Endodermal cell (in vitro differentiated cells): ENCODE measurements at regions not wholly inside any gene's neighbourhood (a gene's known extent, or its start where the extent isn't known, plus 50 kb on each side); places are given as distances from the start of the nearest gene placed in this dataset.

Source experiments
- DNase-seq: peaks from one replicate; pipeline ENCODE4 v3.0.0-alpha.2; 2017
- H3K27ac ChIP-seq: 2 replicates; pipeline ENCODE4 v1.5.1; 2013; ENCODE audit warnings: mild to moderate bottlenecking, low read depth, low read length, moderate library complexity
- H3K27me3 ChIP-seq: 2 replicates; pipeline ENCODE4 v1.6.1; 2013; ENCODE audit warnings: mild to moderate bottlenecking, low read length, moderate library complexity; ENCODE audit not compliant: insufficient read depth, control insufficient read depth, poor library complexity, severe bottlenecking
- H3K36me3 ChIP-seq: 2 replicates; pipeline ENCODE4 v1.7.0; 2013; ENCODE audit warnings: mild to moderate bottlenecking, low read length, moderate library complexity; ENCODE audit not compliant: control insufficient read depth, insufficient read depth
- H3K4me1 ChIP-seq: one replicate; pipeline ENCODE4 v1.7.0; 2013; ENCODE audit warnings: low read length; ENCODE audit not compliant: control insufficient read depth, insufficient read depth
- H3K4me3 ChIP-seq: 2 replicates; pipeline ENCODE4 v1.5.1; 2013; ENCODE audit warnings: mild to moderate bottlenecking, low read length, moderate library complexity
- H3K9ac ChIP-seq: 2 replicates; pipeline ENCODE4 v1.6.1; 2013; ENCODE audit warnings: mild to moderate bottlenecking, low read length, moderate library complexity; ENCODE audit not compliant: poor library complexity, severe bottlenecking; ENCODE audit errors: extremely low read depth
- H3K9me3 ChIP-seq: 2 replicates; pipeline ENCODE4 v1.6.1; 2013; ENCODE audit warnings: mild to moderate bottlenecking, low read length, moderate library complexity; ENCODE audit not compliant: control insufficient read depth
- H3K27ac Mint-ChIP-seq: 2 replicates; pipeline ENCODE4 v1.8.0; 2020; ENCODE audit warnings: mixed read lengths
- H3K27me3 Mint-ChIP-seq: 2 replicates; pipeline ENCODE4 v1.8.0; 2021; ENCODE audit warnings: mild to moderate bottlenecking, mixed read lengths; ENCODE audit not compliant: insufficient read depth
- H3K36me3 Mint-ChIP-seq: 2 replicates; pipeline ENCODE4 v1.8.0; 2020; ENCODE audit warnings: low read depth, mixed read lengths
- H3K4me1 Mint-ChIP-seq: 2 replicates; pipeline ENCODE4 v1.8.0; 2020; ENCODE audit warnings: mixed read lengths
- H3K4me3 Mint-ChIP-seq: 2 replicates; pipeline ENCODE4 v1.8.0; 2020; ENCODE audit warnings: mild to moderate bottlenecking, moderate library complexity, mixed read lengths
- H3K9me3 Mint-ChIP-seq: 2 replicates; pipeline ENCODE4 v1.8.0; 2020; ENCODE audit warnings: mild to moderate bottlenecking, mixed read lengths
- WGBS, 2 experiments: methylation state at CpG; one replicate each; pipeline versions ENCODE4 v1.1.5 to v1.1.7; 2013; ENCODE audit warnings: missing lambda C conversion rate in 2 of 2, mixed read lengths in 1 of 2; ENCODE audit not compliant: insufficient coverage in 1 of 2, insufficient read length in 1 of 2; 5-methylcytosine and 5-hydroxymethylcytosine counted together
- TF ChIP-seq, protein P1 (sequence below): fragments of 200-600 bp; sonication (generic); conservative IDR thresholded peaks from 2 replicates; pipeline ENCODE4 v1.5.0; 2021; ENCODE audit warnings: antibody characterized with exemption, mild to moderate bottlenecking

GRCh38 chr16:13553453-13553985 is 366.4 kb upstream of the ERCC4 start:
- TF ChIP-seq, protein P1, sequence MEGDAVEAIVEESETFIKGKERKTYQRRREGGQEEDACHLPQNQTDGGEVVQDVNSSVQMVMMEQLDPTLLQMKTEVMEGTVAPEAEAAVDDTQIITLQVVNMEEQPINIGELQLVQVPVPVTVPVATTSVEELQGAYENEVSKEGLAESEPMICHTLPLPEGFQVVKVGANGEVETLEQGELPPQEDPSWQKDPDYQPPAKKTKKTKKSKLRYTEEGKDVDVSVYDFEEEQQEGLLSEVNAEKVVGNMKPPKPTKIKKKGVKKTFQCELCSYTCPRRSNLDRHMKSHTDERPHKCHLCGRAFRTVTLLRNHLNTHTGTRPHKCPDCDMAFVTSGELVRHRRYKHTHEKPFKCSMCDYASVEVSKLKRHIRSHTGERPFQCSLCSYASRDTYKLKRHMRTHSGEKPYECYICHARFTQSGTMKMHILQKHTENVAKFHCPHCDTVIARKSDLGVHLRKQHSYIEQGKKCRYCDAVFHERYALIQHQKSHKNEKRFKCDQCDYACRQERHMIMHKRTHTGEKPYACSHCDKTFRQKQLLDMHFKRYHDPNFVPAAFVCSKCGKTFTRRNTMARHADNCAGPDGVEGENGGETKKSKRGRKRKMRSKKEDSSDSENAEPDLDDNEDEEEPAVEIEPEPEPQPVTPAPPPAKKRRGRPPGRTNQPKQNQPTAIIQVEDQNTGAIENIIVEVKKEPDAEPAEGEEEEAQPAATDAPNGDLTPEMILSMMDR, result no peak
- WGBS, 2 experiments, result 89 to 94% methylated on average over 3 to 6 of the region's 6 CpGs
- Histone ChIP-seq H3K27ac (no peak overlapping the region), H3K9ac (no peak overlapping the region), H3K4me3 (no peak overlapping the region), H3K9me3 (peaks cover 2% of the 10 kb centered on the region), H3K4me1 (no peaks in the 10 kb centered on the region), H3K36me3 (no peaks in the 10 kb centered on the region), H3K27me3 (no peaks in the 10 kb centered on the region)
- H3K27ac Mint-ChIP-seq, result no peak overlapping the region
- no peaks in the 10 kb centered on the region for H3K36me3 Mint-ChIP-seq
- no peak for DNase-seq
- no peak overlapping the region for H3K4me3 Mint-ChIP-seq
- H3K9me3 Mint-ChIP-seq, result no peaks in the 10 kb centered on the region
- peaks cover 2% of the 10 kb centered on the region for H3K27me3 Mint-ChIP-seq
- H3K4me1 Mint-ChIP-seq, result peaks cover 6% of the 10 kb centered on the region

- TF ChIP-seq, protein P1, result no peak
- no peaks in the 10 kb centered on the region for H3K27me3 ChIP-seq
- H3K9me3 ChIP-seq, result peaks cover 4% of the 10 kb centered on the region
- no peak for DNase-seq
- no peak overlapping the region for H3K27ac ChIP-seq
- Mint-ChIP-seq H3K4me1 (peaks cover 6% of the 10 kb centered on the region), H3K27ac (no peak overlapping the region), H3K4me3 (no peak overlapping the region), H3K36me3 (no peaks in the 10 kb centered on the region), H3K9me3 (no peaks in the 10 kb centered on the region), H3K27me3 (peaks cover 2% of the 10 kb centered on the region)
- H3K4me1 ChIP-seq, result no peaks in the 10 kb centered on the region
- no peak overlapping the region for H3K4me3 ChIP-seq
- H3K36me3 ChIP-seq, result no peaks in the 10 kb centered on the region
- H3K9ac ChIP-seq, result no peak overlapping the region
Measured at GRCh38 chr16:13554005-13554404, 365.9 kb upstream of the ERCC4 start.

DNA sequence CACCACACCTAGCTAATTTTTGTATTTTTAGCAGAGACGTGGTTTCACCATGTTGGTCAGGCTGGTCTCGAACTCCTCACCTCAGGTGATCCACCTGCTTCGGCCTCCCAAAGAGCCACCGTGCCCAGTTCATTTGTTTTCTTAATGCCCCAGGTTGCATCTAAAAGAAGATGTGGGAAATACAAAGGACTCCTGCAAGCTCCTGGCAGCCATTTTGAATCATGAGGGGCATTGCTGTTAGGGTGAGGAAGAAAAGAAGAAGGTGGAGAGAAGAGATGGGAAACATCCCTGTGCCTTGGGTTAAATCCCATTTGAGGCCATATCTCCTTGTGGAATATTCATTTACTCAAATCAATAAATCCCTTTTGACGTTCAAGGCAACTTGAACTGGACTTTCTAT is 365.3 kb upstream of the ERCC4 start:
- H3K4me1 Mint-ChIP-seq, result peaks cover 6% of the 10 kb centered on the region
- TF ChIP-seq, protein P1, result no peak
- peaks cover 4% of the 10 kb centered on the region for H3K9me3 ChIP-seq
- no peak overlapping the region for H3K9ac ChIP-seq
- DNase-seq, result no peak
- no peak overlapping the region for H3K27ac ChIP-seq
- H3K4me3 Mint-ChIP-seq, result no peak overlapping the region
- WGBS, 2 experiments, result 89 to 100% methylated on average over 2 to 5 of the region's 5 CpGs
- no peaks in the 10 kb centered on the region for H3K27me3 ChIP-seq
- H3K27me3 Mint-ChIP-seq, result peaks cover 2% of the 10 kb centered on the region
- H3K4me1 ChIP-seq, result no peaks in the 10 kb centered on the region
- no peaks in the 10 kb centered on the region for H3K36me3 Mint-ChIP-seq
- no peaks in the 10 kb centered on the region for H3K9me3 Mint-ChIP-seq
- H3K4me3 ChIP-seq, result no peak overlapping the region
- no peak overlapping the region for H3K27ac Mint-ChIP-seq
- H3K36me3 ChIP-seq, result no peaks in the 10 kb centered on the region
